ENCODE measurements at regions not wholly inside any gene's neighbourhood (a gene's known extent, or its start where the extent isn't known, plus 50 kb on each side); places are given as distances from the start of the nearest gene placed in this dataset.

DNA sequence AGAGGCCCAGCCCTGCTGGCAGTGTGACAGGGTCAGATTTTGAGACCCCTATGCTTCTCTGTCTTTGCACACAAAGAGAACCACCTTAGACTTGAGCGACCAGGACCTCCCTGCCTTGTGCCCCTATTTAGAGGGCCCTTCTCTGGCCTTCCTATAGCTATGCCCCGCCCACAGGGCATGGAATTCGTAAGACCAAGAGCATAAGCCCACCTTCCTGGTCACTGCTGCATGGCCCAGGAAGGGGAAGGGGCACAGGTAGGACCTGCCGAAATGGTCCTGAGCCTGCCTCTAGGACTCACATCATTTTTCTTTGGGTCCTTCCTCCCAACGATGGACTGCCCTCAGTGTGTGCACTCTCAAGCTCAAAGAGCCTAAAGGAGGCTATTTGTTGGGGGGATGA is 65.1 kb upstream of the SRSF6 start:
- WGBS, 3 donors, result 83 to 84% (median 84%) methylated on average over 5 of the region's 5 CpGs
- no peak overlapping the region for H3K27ac ChIP-seq

DNA sequence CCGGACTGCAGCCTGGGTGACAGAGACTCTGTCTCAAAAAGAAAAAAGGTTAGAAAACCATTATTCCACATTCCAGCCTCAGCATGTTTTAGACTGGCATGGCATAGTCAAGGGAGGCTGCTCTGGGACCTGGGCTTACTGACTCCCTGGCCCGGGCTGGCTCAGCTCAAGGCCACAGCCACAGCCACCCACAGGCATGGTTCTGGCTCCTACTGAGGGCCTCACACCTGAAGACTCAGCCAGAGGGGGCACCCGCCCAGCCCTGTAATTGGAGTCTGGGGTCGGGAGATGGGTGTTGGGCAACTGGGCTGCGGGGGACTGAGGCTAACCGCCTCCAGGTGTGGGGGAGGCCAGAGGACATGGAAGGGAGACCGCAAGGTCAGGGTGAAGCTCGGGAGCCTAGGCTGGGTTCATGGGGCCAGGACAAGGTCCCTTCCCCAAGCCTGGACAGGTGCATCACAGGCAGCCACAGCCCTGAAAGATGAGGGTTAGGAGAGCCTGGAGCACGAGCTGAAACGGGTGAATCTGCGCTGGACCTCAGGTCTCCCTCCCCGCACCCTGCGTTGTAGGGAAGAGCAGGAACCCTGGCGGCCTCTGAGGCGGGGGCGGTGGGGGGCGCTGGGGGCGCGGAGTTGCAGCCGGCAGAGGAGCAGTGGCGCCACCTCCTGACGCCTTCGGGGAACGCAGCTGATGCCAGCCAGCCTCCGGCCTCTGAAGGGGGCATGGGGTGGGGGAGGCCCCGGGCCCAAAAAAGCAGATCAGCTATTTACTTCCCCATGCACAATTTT is 67.7 kb upstream of the SRSF6 start:
- TF ChIP-seq, protein P1, sequence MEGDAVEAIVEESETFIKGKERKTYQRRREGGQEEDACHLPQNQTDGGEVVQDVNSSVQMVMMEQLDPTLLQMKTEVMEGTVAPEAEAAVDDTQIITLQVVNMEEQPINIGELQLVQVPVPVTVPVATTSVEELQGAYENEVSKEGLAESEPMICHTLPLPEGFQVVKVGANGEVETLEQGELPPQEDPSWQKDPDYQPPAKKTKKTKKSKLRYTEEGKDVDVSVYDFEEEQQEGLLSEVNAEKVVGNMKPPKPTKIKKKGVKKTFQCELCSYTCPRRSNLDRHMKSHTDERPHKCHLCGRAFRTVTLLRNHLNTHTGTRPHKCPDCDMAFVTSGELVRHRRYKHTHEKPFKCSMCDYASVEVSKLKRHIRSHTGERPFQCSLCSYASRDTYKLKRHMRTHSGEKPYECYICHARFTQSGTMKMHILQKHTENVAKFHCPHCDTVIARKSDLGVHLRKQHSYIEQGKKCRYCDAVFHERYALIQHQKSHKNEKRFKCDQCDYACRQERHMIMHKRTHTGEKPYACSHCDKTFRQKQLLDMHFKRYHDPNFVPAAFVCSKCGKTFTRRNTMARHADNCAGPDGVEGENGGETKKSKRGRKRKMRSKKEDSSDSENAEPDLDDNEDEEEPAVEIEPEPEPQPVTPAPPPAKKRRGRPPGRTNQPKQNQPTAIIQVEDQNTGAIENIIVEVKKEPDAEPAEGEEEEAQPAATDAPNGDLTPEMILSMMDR (IDR thresholded peaks at IDR 0.05), result no peak
- H3K27me3 ChIP-seq (ENCODE audit: insufficient read depth in 3 of 3, low read length in 2 of 3), result peaks cover 0 to 5% (median 0%) of the 10 kb centered on the region in 3 donors
- H3K4me1 ChIP-seq, result no peaks in the 10 kb centered on the region
- ATAC-seq (no peak), DNase-seq (no peak)
- no peaks in the 10 kb centered on the region for H3K9me3 ChIP-seq
- intact Hi-C loops (cut with DNase I), result no loop called here
- no peak overlapping the region for H3K27ac ChIP-seq
- no peak overlapping the region for H3K4me3 ChIP-seq
- 33 to 42% (median 33%) methylated on average over 22 to 26 of the region's 26 CpGs for WGBS, 3 donors
- no peaks in the 10 kb centered on the region for H3K36me3 ChIP-seq (ENCODE audit: insufficient read depth in 1 of 2, low read depth in 1 of 2)

More for the DNA sequence above, 65.1 kb upstream of the SRSF6 start:
- H3K9me3 ChIP-seq, result no peaks in the 10 kb centered on the region
- H3K4me1 ChIP-seq, result no peaks in the 10 kb centered on the region
- ATAC-seq, result no peak
- TF ChIP-seq, protein P1 (IDR thresholded peaks at IDR 0.05), result no peak
- no peak for DNase-seq
- intact Hi-C loops (cut with DNase I), result no loop called here
- H3K4me3 ChIP-seq, result no peak overlapping the region
- no peaks in the 10 kb centered on the region for H3K36me3 ChIP-seq (ENCODE audit: insufficient read depth in 1 of 2, low read depth in 1 of 2)
- H3K27me3 ChIP-seq (ENCODE audit: insufficient read depth in 3 of 3, low read length in 2 of 3), result peaks cover 0 to 5% (median 0%) of the 10 kb centered on the region in 3 donors

DNA sequence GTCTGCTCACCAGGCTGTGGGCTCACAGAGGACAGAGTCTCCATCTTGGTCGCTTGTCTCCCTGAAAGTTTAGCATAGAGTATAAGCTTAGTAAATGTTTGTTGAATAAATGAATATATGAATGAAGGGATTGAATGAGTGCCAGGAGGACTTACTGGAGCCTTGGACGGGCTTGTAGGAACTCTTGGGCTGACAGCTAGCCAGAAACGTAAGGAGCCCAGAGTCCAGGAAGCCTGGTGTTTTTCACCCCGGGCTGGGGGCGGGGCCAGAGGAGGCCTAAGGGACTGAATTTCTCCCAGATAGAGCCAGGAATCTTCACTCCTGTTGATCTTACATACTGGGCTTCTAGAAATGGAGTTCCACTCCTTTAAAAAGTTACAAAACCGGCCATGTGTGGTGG is 68.5 kb upstream of the SRSF6 start:
- intact Hi-C loops (cut with DNase I), result no loop called here
- no peak overlapping the region for H3K27ac ChIP-seq
- 46 to 55% (median 49%) methylated on average over 6 of the region's 6 CpGs for WGBS, 3 donors

DNA sequence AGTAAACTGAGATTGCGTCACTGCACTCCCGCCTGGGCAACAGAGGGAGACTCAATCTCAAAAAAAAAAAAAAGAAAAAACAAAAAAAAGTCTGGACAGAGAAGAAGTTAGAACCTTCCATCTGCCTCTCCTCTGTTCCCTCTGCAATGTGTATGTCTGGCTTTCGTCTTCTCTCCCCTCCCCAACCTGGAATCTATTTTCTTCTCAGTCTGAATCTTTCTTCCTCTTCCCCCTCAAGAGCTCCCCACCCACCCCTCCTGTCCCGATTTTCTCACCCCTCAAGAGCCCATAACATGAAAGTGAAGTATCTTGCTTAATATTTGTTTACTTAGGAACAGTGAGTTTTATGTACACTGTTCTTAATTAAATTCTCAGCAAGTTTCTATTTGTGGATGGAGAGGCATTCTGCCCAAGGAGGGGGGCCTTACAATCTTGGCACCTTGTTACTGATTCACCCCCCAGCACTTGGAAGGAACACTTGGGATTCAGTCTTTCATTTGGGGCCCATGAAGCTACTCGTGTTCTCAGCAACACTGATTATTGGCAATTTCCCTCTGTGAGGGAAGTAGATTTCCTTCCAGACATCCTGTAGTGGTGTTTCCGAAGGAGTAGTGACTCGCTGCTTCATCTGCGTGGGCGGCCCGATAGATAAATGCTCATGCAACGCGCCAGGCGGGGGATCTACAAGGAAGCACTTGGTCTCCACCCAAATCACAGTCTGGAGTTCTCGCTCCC is 69.3 kb upstream of the SRSF6 start:
- H3K4me3 ChIP-seq, result no peak overlapping the region
- TF ChIP-seq, protein P1 (IDR thresholded peaks at IDR 0.05), result no peak
- H3K27ac ChIP-seq, result no peak overlapping the region
- intact Hi-C loops (cut with DNase I), result no loop called here
- peak; percentile 54 to 70 for DNase-seq
- H3K9me3 ChIP-seq, result no peaks in the 10 kb centered on the region
- no peaks in the 10 kb centered on the region for H3K36me3 ChIP-seq (ENCODE audit: insufficient read depth in 1 of 2, low read depth in 1 of 2)
- 46 to 48% (median 46%) methylated on average over 14 of the region's 14 CpGs for WGBS, 3 donors
- peak in 1 of 4 donors; percentile 19 for ATAC-seq
- H3K4me1 ChIP-seq, result no peaks in the 10 kb centered on the region
- H3K27me3 ChIP-seq (ENCODE audit: insufficient read depth in 3 of 3, low read length in 2 of 3), result no peaks in the 10 kb centered on the region

More for the DNA sequence above, 68.5 kb upstream of the SRSF6 start:
- DNase-seq, result peak; percentile 43 to 60
- TF ChIP-seq, protein P1 (IDR thresholded peaks at IDR 0.05), result no peak
- Histone ChIP-seq H3K4me3 (no peak overlapping the region), H3K36me3 (ENCODE audit: insufficient read depth in 1 of 2, low read depth in 1 of 2) (no peaks in the 10 kb centered on the region), H3K27me3 (ENCODE audit: insufficient read depth in 3 of 3, low read length in 2 of 3) (no peaks in the 10 kb centered on the region), H3K9me3 (no peaks in the 10 kb centered on the region), H3K4me1 (no peaks in the 10 kb centered on the region)
- ATAC-seq, result peak in 1 of 4 donors; percentile 30

All from psoas muscle (tissue), 7 donors.